GM23338 (cell line): ENCODE measurements at regions not wholly inside any gene's neighbourhood (a gene's known extent, or its start where the extent isn't known, plus 50 kb on each side); places are given as distances from the start of the nearest gene placed in this dataset.

Experiments used
- ATAC-seq: fragments of 200-7000 bp; cut with Tn5 transposase; 3 replicates; pipeline ENCODE4 v1.9.1; 2020
- DNase-seq: peaks from one replicate; pipeline ENCODE4 v3.0.0-alpha.2; 2015; ENCODE audit warnings: low spot score
- H2AFZ ChIP-seq: fragments of 200-600 bp; sonication (generic); 2 replicates; pipeline ENCODE4 v1.8.0; 2016; ENCODE audit warnings: antibody characterized with exemption, mild to moderate bottlenecking, moderate library complexity
- H3F3A ChIP-seq: fragments of 200-600 bp; sonication (generic); replicated peaks from 2 replicates; pipeline ENCODE4 v1.8.0; 2017; ENCODE audit warnings: antibody characterized with exemption, mixed run types, low read depth
- H3K27ac ChIP-seq: fragments of 200-600 bp; sonication (generic); 2 replicates; pipeline ENCODE4 v1.6.1; 2016; ENCODE audit warnings: low read depth
- H3K27me3 ChIP-seq: fragments of 200-600 bp; sonication (generic); 2 replicates; pipeline ENCODE4 v1.8.0; 2016; ENCODE audit warnings: mild to moderate bottlenecking, mixed run types, moderate library complexity; ENCODE audit not compliant: insufficient read depth
- H3K36me3 ChIP-seq: fragments of 200-600 bp; sonication (generic); 2 replicates; pipeline ENCODE4 v1.8.0; 2016; ENCODE audit warnings: mild to moderate bottlenecking; ENCODE audit not compliant: insufficient read depth
- H3K4me1 ChIP-seq: fragments of 200-600 bp; sonication (generic); 2 replicates; pipeline ENCODE4 v1.8.0; 2016; ENCODE audit warnings: mild to moderate bottlenecking, moderate library complexity; ENCODE audit not compliant: insufficient read depth
- H3K4me2 ChIP-seq: fragments of 200-600 bp; sonication (generic); 2 replicates; pipeline ENCODE4 v1.7.1; 2017; ENCODE audit warnings: mixed run types
- H3K4me3 ChIP-seq: fragments of 200-600 bp; sonication (generic); 2 replicates; pipeline ENCODE4 v1.6.1; 2016; ENCODE audit warnings: mixed run types
- H3K79me2 ChIP-seq: fragments of 200-600 bp; sonication (generic); replicated peaks from 2 replicates; pipeline ENCODE4 v1.8.0; 2017; ENCODE audit warnings: mild to moderate bottlenecking; ENCODE audit not compliant: insufficient read depth
- H3K9me2 ChIP-seq: fragments of 200-600 bp; sonication (generic); 2 replicates; pipeline ENCODE4 v1.8.0; 2017; ENCODE audit not compliant: insufficient read depth
- H4K20me1 ChIP-seq: fragments of 200-600 bp; sonication (generic); replicated peaks from 2 replicates; pipeline ENCODE4 v1.8.0; 2017; ENCODE audit warnings: mild to moderate bottlenecking; ENCODE audit not compliant: insufficient read depth
- H3K27ac Mint-ChIP-seq: 2 replicates; pipeline ENCODE4 v1.8.0; 2020; ENCODE audit warnings: inconsistent platforms, mild to moderate bottlenecking, moderate library complexity, mixed read lengths
- H3K27me3 Mint-ChIP-seq: 3 replicates; pipeline ENCODE4 v1.8.0; 2022; ENCODE audit warnings: low read depth, mild to moderate bottlenecking, moderate library complexity, mixed read lengths, inconsistent platforms; ENCODE audit not compliant: insufficient read depth, poor library complexity
- H3K36me3 Mint-ChIP-seq: 3 replicates; pipeline ENCODE4 v1.8.0; 2021; ENCODE audit warnings: low read depth, mild to moderate bottlenecking, inconsistent platforms, moderate library complexity, mixed read lengths
- H3K4me1 Mint-ChIP-seq: 3 replicates; pipeline ENCODE4 v1.8.0; 2020; ENCODE audit warnings: mild to moderate bottlenecking, inconsistent platforms, mixed read lengths
- H3K4me3 Mint-ChIP-seq: 3 replicates; pipeline ENCODE4 v1.8.0; 2021; ENCODE audit warnings: moderate library complexity, mild to moderate bottlenecking, inconsistent platforms, mixed read lengths
- H3K9me3 Mint-ChIP-seq: 3 replicates; pipeline ENCODE4 v1.8.0; 2020; ENCODE audit warnings: moderate library complexity, mild to moderate bottlenecking, inconsistent platforms, mixed read lengths
- EZH2phosphoT487 ChIP-seq: fragments of 200-600 bp; sonication (generic); IDR thresholded peaks from one replicate; pipeline ENCODE4 v1.8.1; 2018; ENCODE audit warnings: antibody characterized with exemption; ENCODE audit not compliant: unreplicated experiment
- JUNB ChIP-seq: IDR thresholded peaks from one replicate; pipeline ENCODE4 v1.6.1; 2016; ENCODE audit warnings: antibody characterized with exemption; ENCODE audit not compliant: unreplicated experiment
- NANOG ChIP-seq: IDR thresholded peaks from 2 replicates; pipeline ENCODE4 v1.6.1; 2016; ENCODE audit warnings: antibody characterized with exemption, borderline replicate concordance
- STAT1 ChIP-seq: IDR thresholded peaks from one replicate; pipeline ENCODE4 v1.6.1; 2016; ENCODE audit warnings: antibody characterized with exemption; ENCODE audit not compliant: unreplicated experiment
- ZNF114 ChIP-seq: fragments of 250-450 bp; sonication (Bioruptor Pico); IDR thresholded peaks from 2 replicates; pipeline ENCODE4 v1.5.0; 2020; ENCODE audit warnings: mild to moderate bottlenecking, moderate library complexity
- ZNF331 ChIP-seq: fragments of 250-450 bp; sonication (Bioruptor Pico); IDR thresholded peaks from 2 replicates; pipeline ENCODE4 v1.5.0; 2020; ENCODE audit warnings: low read depth, mild to moderate bottlenecking, moderate library complexity
- TF ChIP-seq, protein P1 (sequence below), 2 experiments: fragments of 200-600 bp in 1 of 2; sonication (generic) in 1 of 2; conservative IDR thresholded peaks; 2 replicates each; pipeline versions ENCODE4 v1.5.1 to v1.6.1; 2016 to 2017; ENCODE audit warnings: antibody characterized with exemption in 2 of 2, low read depth in 2 of 2, mild to moderate bottlenecking in 2 of 2, moderate library complexity in 1 of 2
- TF ChIP-seq, protein P2 (sequence below): IDR thresholded peaks from one replicate; pipeline ENCODE4 v1.6.1; 2018; ENCODE audit warnings: antibody characterized with exemption; ENCODE audit not compliant: unreplicated experiment
- TF ChIP-seq, protein P3 (sequence below): IDR thresholded peaks from 2 replicates; pipeline ENCODE4 v1.6.1; 2016; ENCODE audit warnings: antibody characterized with exemption

DNA sequence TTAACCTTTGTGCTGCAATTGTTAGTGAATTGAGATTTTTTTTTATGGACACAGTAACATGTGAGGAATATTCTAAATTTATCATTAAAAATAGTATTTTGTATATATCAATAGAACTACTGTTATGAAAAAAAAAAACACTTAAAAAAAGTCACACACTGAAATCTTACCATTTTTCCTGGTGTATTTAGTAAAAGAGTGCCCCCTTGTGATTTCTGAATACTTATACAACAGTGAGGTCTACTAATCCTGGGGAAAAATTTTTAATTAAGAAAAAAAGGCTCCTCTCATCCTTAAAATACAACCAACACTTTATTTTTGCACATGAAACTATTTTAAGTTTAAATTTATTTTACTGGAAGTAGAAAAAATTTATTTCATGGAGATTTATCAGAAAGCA is 56.4 kb upstream of the SPOCK3 start:
- H3K36me3 Mint-ChIP-seq, result peaks cover 20% of the 10 kb centered on the region; the same call in 2 of the 3 replicates
- peaks cover 21% of the 10 kb centered on the region; the same call in 2 of the 3 replicates for H3K9me3 Mint-ChIP-seq
- H3K4me3 ChIP-seq, result no peak overlapping the region
- H3K27me3 ChIP-seq, result no peaks in the 10 kb centered on the region
- peaks cover 11% of the 10 kb centered on the region for H3K4me1 Mint-ChIP-seq
- no peaks in the 10 kb centered on the region for H3K79me2 ChIP-seq
- peaks cover 1% of the 10 kb centered on the region for H3K27me3 Mint-ChIP-seq
- H3K4me2 ChIP-seq, result no peak overlapping the region
- peak; percentile 65 for DNase-seq
- no peak overlapping the region for H3K4me3 Mint-ChIP-seq
- TF ChIP-seq NANOG, result no peak
- TF ChIP-seq ZNF331 (CRISPR knock-in tag), result no peak
- TF ChIP-seq, protein P1, sequence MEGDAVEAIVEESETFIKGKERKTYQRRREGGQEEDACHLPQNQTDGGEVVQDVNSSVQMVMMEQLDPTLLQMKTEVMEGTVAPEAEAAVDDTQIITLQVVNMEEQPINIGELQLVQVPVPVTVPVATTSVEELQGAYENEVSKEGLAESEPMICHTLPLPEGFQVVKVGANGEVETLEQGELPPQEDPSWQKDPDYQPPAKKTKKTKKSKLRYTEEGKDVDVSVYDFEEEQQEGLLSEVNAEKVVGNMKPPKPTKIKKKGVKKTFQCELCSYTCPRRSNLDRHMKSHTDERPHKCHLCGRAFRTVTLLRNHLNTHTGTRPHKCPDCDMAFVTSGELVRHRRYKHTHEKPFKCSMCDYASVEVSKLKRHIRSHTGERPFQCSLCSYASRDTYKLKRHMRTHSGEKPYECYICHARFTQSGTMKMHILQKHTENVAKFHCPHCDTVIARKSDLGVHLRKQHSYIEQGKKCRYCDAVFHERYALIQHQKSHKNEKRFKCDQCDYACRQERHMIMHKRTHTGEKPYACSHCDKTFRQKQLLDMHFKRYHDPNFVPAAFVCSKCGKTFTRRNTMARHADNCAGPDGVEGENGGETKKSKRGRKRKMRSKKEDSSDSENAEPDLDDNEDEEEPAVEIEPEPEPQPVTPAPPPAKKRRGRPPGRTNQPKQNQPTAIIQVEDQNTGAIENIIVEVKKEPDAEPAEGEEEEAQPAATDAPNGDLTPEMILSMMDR (conservative IDR thresholded peaks at IDR 0.05; ENCODE audit: low read depth in 2 of 2), result peak in 1 of 2 experiments; percentile 65; a peak in 3 of 4 replicates
- TF ChIP-seq, protein P2, sequence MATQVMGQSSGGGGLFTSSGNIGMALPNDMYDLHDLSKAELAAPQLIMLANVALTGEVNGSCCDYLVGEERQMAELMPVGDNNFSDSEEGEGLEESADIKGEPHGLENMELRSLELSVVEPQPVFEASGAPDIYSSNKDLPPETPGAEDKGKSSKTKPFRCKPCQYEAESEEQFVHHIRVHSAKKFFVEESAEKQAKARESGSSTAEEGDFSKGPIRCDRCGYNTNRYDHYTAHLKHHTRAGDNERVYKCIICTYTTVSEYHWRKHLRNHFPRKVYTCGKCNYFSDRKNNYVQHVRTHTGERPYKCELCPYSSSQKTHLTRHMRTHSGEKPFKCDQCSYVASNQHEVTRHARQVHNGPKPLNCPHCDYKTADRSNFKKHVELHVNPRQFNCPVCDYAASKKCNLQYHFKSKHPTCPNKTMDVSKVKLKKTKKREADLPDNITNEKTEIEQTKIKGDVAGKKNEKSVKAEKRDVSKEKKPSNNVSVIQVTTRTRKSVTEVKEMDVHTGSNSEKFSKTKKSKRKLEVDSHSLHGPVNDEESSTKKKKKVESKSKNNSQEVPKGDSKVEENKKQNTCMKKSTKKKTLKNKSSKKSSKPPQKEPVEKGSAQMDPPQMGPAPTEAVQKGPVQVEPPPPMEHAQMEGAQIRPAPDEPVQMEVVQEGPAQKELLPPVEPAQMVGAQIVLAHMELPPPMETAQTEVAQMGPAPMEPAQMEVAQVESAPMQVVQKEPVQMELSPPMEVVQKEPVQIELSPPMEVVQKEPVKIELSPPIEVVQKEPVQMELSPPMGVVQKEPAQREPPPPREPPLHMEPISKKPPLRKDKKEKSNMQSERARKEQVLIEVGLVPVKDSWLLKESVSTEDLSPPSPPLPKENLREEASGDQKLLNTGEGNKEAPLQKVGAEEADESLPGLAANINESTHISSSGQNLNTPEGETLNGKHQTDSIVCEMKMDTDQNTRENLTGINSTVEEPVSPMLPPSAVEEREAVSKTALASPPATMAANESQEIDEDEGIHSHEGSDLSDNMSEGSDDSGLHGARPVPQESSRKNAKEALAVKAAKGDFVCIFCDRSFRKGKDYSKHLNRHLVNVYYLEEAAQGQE, result no peak
- no peak for TF ChIP-seq STAT1
- TF ChIP-seq ZNF114, result no peak
- no peaks in the 10 kb centered on the region for H3F3A ChIP-seq
- no peaks in the 10 kb centered on the region; the same call in 1 of the 2 replicates for H3K9me2 ChIP-seq
- H3K36me3 ChIP-seq, result no peaks in the 10 kb centered on the region; the same call in 1 of the 2 replicates
- no peak overlapping the region for H3K27ac Mint-ChIP-seq
- peaks cover 24% of the 10 kb centered on the region for H3K4me1 ChIP-seq
- H4K20me1 ChIP-seq, result no peaks in the 10 kb centered on the region
- ATAC-seq, result peak; percentile 56
- no peak overlapping the region for H2AFZ ChIP-seq
- no peak overlapping the region for H3K27ac ChIP-seq

DNA sequence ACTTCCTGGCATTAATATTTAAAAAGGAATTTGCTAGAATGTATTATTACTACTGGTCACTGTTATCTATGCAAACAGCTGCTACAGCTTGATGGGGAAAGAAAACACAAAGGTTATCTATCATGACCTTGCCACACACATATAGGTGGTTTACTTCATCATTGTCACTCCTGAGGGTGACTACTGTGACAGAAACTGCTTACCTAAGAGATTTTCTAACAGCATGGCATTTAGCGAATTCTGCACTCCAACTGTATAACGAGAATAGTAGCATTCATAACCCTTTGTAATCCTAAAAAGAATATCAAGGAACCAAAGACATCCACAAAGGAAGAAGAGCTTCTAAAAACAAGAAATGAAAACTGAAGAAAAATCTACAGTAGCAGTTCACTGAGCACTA is 74.6 kb upstream of the SPOCK3 start:
- Histone ChIP-seq H3K79me2 (no peaks in the 10 kb centered on the region), H4K20me1 (no peaks in the 10 kb centered on the region), H3K4me1 (no peaks in the 10 kb centered on the region), H3K36me3 (no peaks in the 10 kb centered on the region), H3K4me2 (no peak overlapping the region), H3K27me3 (no peaks in the 10 kb centered on the region), H3K27ac (no peak overlapping the region), H3K4me3 (no peak overlapping the region), H3K9me2 (no peaks in the 10 kb centered on the region), H3F3A (no peaks in the 10 kb centered on the region), H2AFZ (no peak overlapping the region)
- Mint-ChIP-seq H3K27ac (no peak overlapping the region), H3K27me3 (no peaks in the 10 kb centered on the region), H3K9me3 (no peaks in the 10 kb centered on the region), H3K4me1 (no peaks in the 10 kb centered on the region), H3K4me3 (no peak overlapping the region), H3K36me3 (no peaks in the 10 kb centered on the region)
- DNase-seq, result no peak
- ATAC-seq, result no peak
- TF ChIP-seq ZNF331 (CRISPR knock-in tag) (no peak), EZH2phosphoT487 (no peak), JUNB (no peak), NANOG (no peak)
- TF ChIP-seq, protein P2, result no peak
- TF ChIP-seq, protein P3, sequence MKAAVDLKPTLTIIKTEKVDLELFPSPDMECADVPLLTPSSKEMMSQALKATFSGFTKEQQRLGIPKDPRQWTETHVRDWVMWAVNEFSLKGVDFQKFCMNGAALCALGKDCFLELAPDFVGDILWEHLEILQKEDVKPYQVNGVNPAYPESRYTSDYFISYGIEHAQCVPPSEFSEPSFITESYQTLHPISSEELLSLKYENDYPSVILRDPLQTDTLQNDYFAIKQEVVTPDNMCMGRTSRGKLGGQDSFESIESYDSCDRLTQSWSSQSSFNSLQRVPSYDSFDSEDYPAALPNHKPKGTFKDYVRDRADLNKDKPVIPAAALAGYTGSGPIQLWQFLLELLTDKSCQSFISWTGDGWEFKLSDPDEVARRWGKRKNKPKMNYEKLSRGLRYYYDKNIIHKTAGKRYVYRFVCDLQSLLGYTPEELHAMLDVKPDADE, result no peak
